Superior temporal gyrus (tissue), 1 donor: ENCODE measurements at regions not wholly inside any gene's neighbourhood (a gene's known extent, or its start where the extent isn't known, plus 50 kb on each side); places are given as distances from the start of the nearest gene placed in this dataset.

Experiments used
- DNase-seq: peaks from one replicate; pipeline ENCODE4 v3.0.0-alpha.2; 2016; ENCODE audit errors: extremely low spot score

- no peak for DNase-seq
These were observed 179.9 kb downstream of the NPHP4 start for GRCh38 chr1:5812295-5812694.

GRCh38 chr1:5811419-5811818, 180.8 kb downstream of the NPHP4 start:
- DNase-seq, result no peak

GRCh38 chr1:5810553-5811270, 181.5 kb downstream of the NPHP4 start:
- DNase-seq, result no peak

GRCh38 chr1:5810131-5810530, 182.1 kb downstream of the NPHP4 start:
- no peak for DNase-seq

- no peak for DNase-seq
These were observed 182.9 kb downstream of the NPHP4 start for GRCh38 chr1:5809207-5809788.

- no peak for DNase-seq
These were observed 188.4 kb downstream of the NPHP4 start for GRCh38 chr1:5803851-5804250.

GRCh38 chr1:5802606-5803005, 189.6 kb downstream of the NPHP4 start:
- DNase-seq, result no peak

- no peak for DNase-seq
These were observed 193.3 kb downstream of the NPHP4 start for GRCh38 chr1:5798904-5799303.

GRCh38 chr1:5798151-5798730, 194.0 kb downstream of the NPHP4 start:
- no peak for DNase-seq

- no peak for DNase-seq
These were observed 196.2 kb downstream of the NPHP4 start for GRCh38 chr1:5796028-5796427.

- DNase-seq, result no peak
These were observed 197.9 kb downstream of the NPHP4 start for GRCh38 chr1:5794279-5794678.

GRCh38 chr1:5793516-5793915, 198.7 kb downstream of the NPHP4 start:
- no peak for DNase-seq

GRCh38 chr1:5781079-5781478, 211.1 kb downstream of the NPHP4 start:
- no peak for DNase-seq

- DNase-seq, result no peak
These were observed 211.9 kb downstream of the NPHP4 start for GRCh38 chr1:5780324-5780716.

GRCh38 chr1:5779608-5780323, 212.5 kb downstream of the NPHP4 start:
- DNase-seq, result no peak

- no peak for DNase-seq
These were observed 216.1 kb downstream of the NPHP4 start for GRCh38 chr1:5776035-5776550.

- no peak for DNase-seq
These were observed 218.2 kb downstream of the NPHP4 start for GRCh38 chr1:5774019-5774418.

- DNase-seq, result no peak
These were observed 220.4 kb downstream of the NPHP4 start for GRCh38 chr1:5771788-5772187.

GRCh38 chr1:5770981-5771765, 221.1 kb downstream of the NPHP4 start:
- peak; percentile 44 for DNase-seq

- no peak for DNase-seq
These were observed 222.5 kb downstream of the NPHP4 start for GRCh38 chr1:5769760-5770159.

GRCh38 chr1:5769146-5769545, 223.1 kb downstream of the NPHP4 start:
- no peak for DNase-seq

GRCh38 chr1:5768014-5768413, 224.2 kb downstream of the NPHP4 start:
- DNase-seq, result no peak
